Glutamatergic neuron (in vitro differentiated cells): ENCODE measurements at regions not wholly inside any gene's neighbourhood (a gene's known extent, or its start where the extent isn't known, plus 50 kb on each side); places are given as distances from the start of the nearest gene placed in this dataset.

Experiments used
- DNase-seq: peaks from one replicate; pipeline ENCODE4 v3.0.0; 2022
- H3K27ac Mint-ChIP-seq: one replicate; pipeline ENCODE4 v1.8.0; 2020; ENCODE audit warnings: mild to moderate bottlenecking, mixed read lengths, inconsistent platforms; ENCODE audit not compliant: unreplicated experiment
- H3K27me3 Mint-ChIP-seq: one replicate; pipeline ENCODE4 v1.8.0; 2020; ENCODE audit warnings: mild to moderate bottlenecking, moderate library complexity, mixed read lengths, inconsistent platforms; ENCODE audit not compliant: unreplicated experiment
- H3K36me3 Mint-ChIP-seq: one replicate; pipeline ENCODE4 v1.8.0; 2020; ENCODE audit warnings: mild to moderate bottlenecking, mixed read lengths, inconsistent platforms; ENCODE audit not compliant: unreplicated experiment
- H3K4me1 Mint-ChIP-seq: one replicate; pipeline ENCODE4 v1.8.0; 2020; ENCODE audit warnings: mild to moderate bottlenecking, low read depth, mixed read lengths, inconsistent platforms; ENCODE audit not compliant: unreplicated experiment
- H3K4me3 Mint-ChIP-seq: one replicate; pipeline ENCODE4 v1.8.0; 2020; ENCODE audit warnings: mild to moderate bottlenecking, mixed read lengths, inconsistent platforms; ENCODE audit not compliant: unreplicated experiment
- H3K9me3 Mint-ChIP-seq: one replicate; pipeline ENCODE4 v1.8.0; 2020; ENCODE audit warnings: mild to moderate bottlenecking, moderate library complexity, mixed read lengths, inconsistent platforms; ENCODE audit not compliant: unreplicated experiment
- TF ChIP-seq, protein P1 (sequence below): fragments of 200-600 bp; sonication (generic); IDR thresholded peaks from one replicate; pipeline ENCODE4 v1.5.0; 2021; ENCODE audit not compliant: partially characterized antibody, unreplicated experiment

GRCh38 chr7:16121876-16122390, 299.4 kb downstream of the CRPPA start:
- Mint-ChIP-seq H3K27ac (no peak overlapping the region), H3K4me1 (peaks cover 2% of the 10 kb centered on the region)

GRCh38 chr7:16115374-16115773, 306.0 kb downstream of the CRPPA start:
- H3K27ac Mint-ChIP-seq, result no peak overlapping the region
- TF ChIP-seq, protein P1, sequence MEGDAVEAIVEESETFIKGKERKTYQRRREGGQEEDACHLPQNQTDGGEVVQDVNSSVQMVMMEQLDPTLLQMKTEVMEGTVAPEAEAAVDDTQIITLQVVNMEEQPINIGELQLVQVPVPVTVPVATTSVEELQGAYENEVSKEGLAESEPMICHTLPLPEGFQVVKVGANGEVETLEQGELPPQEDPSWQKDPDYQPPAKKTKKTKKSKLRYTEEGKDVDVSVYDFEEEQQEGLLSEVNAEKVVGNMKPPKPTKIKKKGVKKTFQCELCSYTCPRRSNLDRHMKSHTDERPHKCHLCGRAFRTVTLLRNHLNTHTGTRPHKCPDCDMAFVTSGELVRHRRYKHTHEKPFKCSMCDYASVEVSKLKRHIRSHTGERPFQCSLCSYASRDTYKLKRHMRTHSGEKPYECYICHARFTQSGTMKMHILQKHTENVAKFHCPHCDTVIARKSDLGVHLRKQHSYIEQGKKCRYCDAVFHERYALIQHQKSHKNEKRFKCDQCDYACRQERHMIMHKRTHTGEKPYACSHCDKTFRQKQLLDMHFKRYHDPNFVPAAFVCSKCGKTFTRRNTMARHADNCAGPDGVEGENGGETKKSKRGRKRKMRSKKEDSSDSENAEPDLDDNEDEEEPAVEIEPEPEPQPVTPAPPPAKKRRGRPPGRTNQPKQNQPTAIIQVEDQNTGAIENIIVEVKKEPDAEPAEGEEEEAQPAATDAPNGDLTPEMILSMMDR, result no peak
- no peaks in the 10 kb centered on the region for H3K4me1 Mint-ChIP-seq
- peaks cover 11% of the 10 kb centered on the region for H3K36me3 Mint-ChIP-seq
- DNase-seq, result no peak
- no peaks in the 10 kb centered on the region for H3K9me3 Mint-ChIP-seq
- no peaks in the 10 kb centered on the region for H3K27me3 Mint-ChIP-seq
- no peak overlapping the region for H3K4me3 Mint-ChIP-seq

More at GRCh38 chr7:16121876-16122390, 299.4 kb downstream of the CRPPA start:
- no peaks in the 10 kb centered on the region for H3K9me3 Mint-ChIP-seq
- no peak overlapping the region for H3K4me3 Mint-ChIP-seq
- no peak for DNase-seq
- no peaks in the 10 kb centered on the region for H3K36me3 Mint-ChIP-seq
- H3K27me3 Mint-ChIP-seq, result no peaks in the 10 kb centered on the region
- TF ChIP-seq, protein P1, result no peak

DNA sequence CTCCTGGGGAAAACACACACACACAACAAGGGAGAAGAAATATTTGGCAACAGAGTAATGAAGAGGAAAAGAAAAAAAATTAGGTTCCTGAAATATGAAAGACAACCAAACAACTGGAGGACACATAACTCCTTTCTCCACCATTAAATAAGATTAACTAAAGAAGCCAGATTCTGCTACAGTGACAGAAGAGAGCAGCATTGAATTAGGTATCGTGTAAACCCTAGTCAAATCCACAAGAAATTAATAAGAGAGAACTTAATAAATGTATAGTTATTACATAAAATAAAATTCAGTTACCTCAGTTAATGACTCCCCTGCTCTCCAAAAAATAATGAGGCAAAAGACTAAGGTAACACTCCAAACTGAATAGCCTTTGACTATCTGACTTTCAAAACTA, 306.7 kb downstream of the CRPPA start:
- Mint-ChIP-seq H3K27me3 (no peaks in the 10 kb centered on the region), H3K9me3 (no peaks in the 10 kb centered on the region), H3K4me1 (no peaks in the 10 kb centered on the region), H3K36me3 (peaks cover 14% of the 10 kb centered on the region), H3K4me3 (no peak overlapping the region), H3K27ac (no peak overlapping the region)
- no peak for DNase-seq
- TF ChIP-seq, protein P1, result no peak

- Mint-ChIP-seq H3K36me3 (peaks cover 15% of the 10 kb centered on the region), H3K4me3 (no peak overlapping the region), H3K27me3 (no peaks in the 10 kb centered on the region), H3K27ac (no peak overlapping the region), H3K4me1 (no peaks in the 10 kb centered on the region), H3K9me3 (no peaks in the 10 kb centered on the region)
- no peak for DNase-seq
- TF ChIP-seq, protein P1, result no peak
These were observed 307.3 kb downstream of the CRPPA start for GRCh38 chr7:16114071-16114470.

GRCh38 chr7:16113058-16113457, 308.3 kb downstream of the CRPPA start:
- no peaks in the 10 kb centered on the region for H3K27me3 Mint-ChIP-seq
- no peak overlapping the region for H3K27ac Mint-ChIP-seq
- no peak overlapping the region for H3K4me3 Mint-ChIP-seq
- no peak for DNase-seq
- H3K36me3 Mint-ChIP-seq, result peaks cover 20% of the 10 kb centered on the region
- H3K4me1 Mint-ChIP-seq, result no peaks in the 10 kb centered on the region
- H3K9me3 Mint-ChIP-seq, result no peaks in the 10 kb centered on the region
- TF ChIP-seq, protein P1, result no peak
